Uterus (tissue), 2 donors: ENCODE measurements at regions not wholly inside any gene's neighbourhood (a gene's known extent, or its start where the extent isn't known, plus 50 kb on each side); places are given as distances from the start of the nearest gene placed in this dataset.

Experiments
- POLR2A ChIP-seq, 2 donors: fragments of 450-650 bp; IDR thresholded peaks; one replicate each; pipeline ENCODE4 v1.6.1; 2016; ENCODE audit warnings: antibody characterized with exemption in 2 of 2, mild to moderate bottlenecking in 1 of 2, moderate library complexity in 1 of 2
- TF ChIP-seq, protein P1 (sequence below), 4 experiments: fragments of 200-600 bp in 2 of 4; fragments of 450-650 bp in 2 of 4; sonication (generic) in 2 of 4; IDR thresholded peaks; one replicate each; pipeline ENCODE4 v1.5.1; 2016 to 2019; ENCODE audit warnings: antibody characterized with exemption in 4 of 4, mild to moderate bottlenecking in 2 of 4, moderate library complexity in 1 of 4

DNA sequence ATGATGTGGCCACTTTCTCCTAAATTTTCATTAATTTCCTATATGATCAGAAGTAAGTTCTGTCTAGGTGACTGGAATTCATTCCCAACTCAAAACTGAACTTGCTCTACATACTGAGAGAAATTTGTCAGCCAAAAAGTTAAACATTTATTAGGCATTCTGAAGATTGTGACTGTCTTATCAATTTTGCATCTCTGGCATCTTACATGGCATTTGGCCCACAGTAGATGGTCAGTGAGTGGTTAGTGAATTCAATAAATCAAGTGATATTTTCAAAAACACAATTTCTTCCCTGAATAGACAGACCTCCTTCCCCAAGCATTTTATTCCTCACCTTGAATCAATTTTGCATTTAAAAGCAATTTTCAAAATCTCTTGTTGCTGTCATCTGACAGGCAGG is 363.2 kb upstream of the NBEA start:
- TF ChIP-seq, protein P1, sequence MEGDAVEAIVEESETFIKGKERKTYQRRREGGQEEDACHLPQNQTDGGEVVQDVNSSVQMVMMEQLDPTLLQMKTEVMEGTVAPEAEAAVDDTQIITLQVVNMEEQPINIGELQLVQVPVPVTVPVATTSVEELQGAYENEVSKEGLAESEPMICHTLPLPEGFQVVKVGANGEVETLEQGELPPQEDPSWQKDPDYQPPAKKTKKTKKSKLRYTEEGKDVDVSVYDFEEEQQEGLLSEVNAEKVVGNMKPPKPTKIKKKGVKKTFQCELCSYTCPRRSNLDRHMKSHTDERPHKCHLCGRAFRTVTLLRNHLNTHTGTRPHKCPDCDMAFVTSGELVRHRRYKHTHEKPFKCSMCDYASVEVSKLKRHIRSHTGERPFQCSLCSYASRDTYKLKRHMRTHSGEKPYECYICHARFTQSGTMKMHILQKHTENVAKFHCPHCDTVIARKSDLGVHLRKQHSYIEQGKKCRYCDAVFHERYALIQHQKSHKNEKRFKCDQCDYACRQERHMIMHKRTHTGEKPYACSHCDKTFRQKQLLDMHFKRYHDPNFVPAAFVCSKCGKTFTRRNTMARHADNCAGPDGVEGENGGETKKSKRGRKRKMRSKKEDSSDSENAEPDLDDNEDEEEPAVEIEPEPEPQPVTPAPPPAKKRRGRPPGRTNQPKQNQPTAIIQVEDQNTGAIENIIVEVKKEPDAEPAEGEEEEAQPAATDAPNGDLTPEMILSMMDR (IDR thresholded peaks at IDR 0.05): no peak
- TF ChIP-seq POLR2A (IDR thresholded peaks at IDR 0.05): no peak
